Left ventricle myocardium superior (tissue), 1 donor: ENCODE measurements at regions not wholly inside any gene's neighbourhood (a gene's known extent, or its start where the extent isn't known, plus 50 kb on each side); places are given as distances from the start of the nearest gene placed in this dataset.
A peak's percentile ranks its signal among the peaks of the same experiment; 100 is the strongest.
"Not testable (repeated sequence)": the region's sequence is repeated elsewhere in the genome, so short reads cannot be mapped to it uniquely, and the experiment has no call there.

ENCODE experiments used
- ATAC-seq: fragments of 200-7000 bp; cut with Tn5 transposase; one replicate; pipeline ENCODE4 v1.9.1; 2020; ENCODE audit warnings: mild to moderate bottlenecking, moderate library complexity
- DNase-seq: peaks from one replicate; pipeline ENCODE4 v3.0.0-alpha.2; 2020
- intact Hi-C: fragments of 100-400 bp; cut with micrococcal nuclease; formaldehyde crosslinking; loops from one replicate; pipeline ENCODE4 v1.11.0; 2022
- donor health status: DM: no; HTN: yes; CAD: no; lungs with severe emphysema.

- intact Hi-C loops: no loop called here
- ATAC-seq (peak; percentile 54), DNase-seq (peak; percentile 44)
Observed at GRCh38 chr5:68033961-68034571, 181.5 kb upstream of the PIK3R1 start.

- ATAC-seq (no peak), DNase-seq (no peak)
- intact Hi-C loops: no loop called here
Observed at GRCh38 chr5:68033029-68033428, 182.5 kb upstream of the PIK3R1 start.

GRCh38 chr5:68032216-68032762 lies 183.3 kb upstream of the PIK3R1 start:
- no peak for DNase-seq
- peak; percentile 72 for ATAC-seq
- intact Hi-C loops: no loop called here

- intact Hi-C loops: no loop called here
- ATAC-seq (peak; percentile 16), DNase-seq (no peak)
Observed at GRCh38 chr5:68028131-68028727, 187.3 kb upstream of the PIK3R1 start.

GRCh38 chr5:68027519-68027918 lies 188.0 kb upstream of the PIK3R1 start:
- DNase-seq (no peak), ATAC-seq (peak; percentile 72)
- intact Hi-C loops: no loop called here

- ATAC-seq (no peak), DNase-seq (no peak)
- intact Hi-C loops: no loop called here
Observed at GRCh38 chr5:68026092-68026885, 189.3 kb upstream of the PIK3R1 start.

GRCh38 chr5:68024426-68024825 lies 191.1 kb upstream of the PIK3R1 start:
- intact Hi-C loops: no loop called here

GRCh38 chr5:68021916-68022315 lies 193.6 kb upstream of the PIK3R1 start:
- no peak for DNase-seq
- intact Hi-C loops: no loop called here
- ATAC-seq: no peak

More at GRCh38 chr5:68024426-68024825, 191.1 kb upstream of the PIK3R1 start:
- no peak for ATAC-seq
- DNase-seq: no peak

GRCh38 chr5:68021227-68021626 lies 194.3 kb upstream of the PIK3R1 start:
- peak; percentile 48 for ATAC-seq
- intact Hi-C loops: no loop called here
- no peak for DNase-seq

GRCh38 chr5:68020461-68020969 lies 195.0 kb upstream of the PIK3R1 start:
- DNase-seq, ATAC-seq, intact Hi-C loops: not testable (repeated sequence)

GRCh38 chr5:68015381-68016302 lies 199.9 kb upstream of the PIK3R1 start:
- DNase-seq (no peak), ATAC-seq (no peak)
- intact Hi-C loops: no loop called here

GRCh38 chr5:68012831-68013230 lies 202.7 kb upstream of the PIK3R1 start:
- DNase-seq (no peak), ATAC-seq (no peak)
- intact Hi-C loops: no loop called here

- intact Hi-C loops: no loop called here
- DNase-seq (no peak), ATAC-seq (no peak)
Observed at GRCh38 chr5:68012429-68012828, 203.1 kb upstream of the PIK3R1 start.

GRCh38 chr5:68011801-68012200 lies 203.8 kb upstream of the PIK3R1 start:
- intact Hi-C loops: no loop called here
- no peak for DNase-seq
- no peak for ATAC-seq

GRCh38 chr5:68011259-68011760 lies 204.2 kb upstream of the PIK3R1 start:
- intact Hi-C loops: no loop called here
- no peak for DNase-seq
- ATAC-seq: no peak

- DNase-seq (no peak), ATAC-seq (no peak)
- intact Hi-C loops: no loop called here
Observed at GRCh38 chr5:68010740-68011139, 204.8 kb upstream of the PIK3R1 start.

GRCh38 chr5:68007451-68007850 lies 208.1 kb upstream of the PIK3R1 start:
- ATAC-seq: peak; percentile 89
- intact Hi-C loops: no loop called here
- DNase-seq: peak; percentile 63

- ATAC-seq (no peak), DNase-seq (no peak)
- intact Hi-C loops: no loop called here
Observed at GRCh38 chr5:68002836-68003235, 212.7 kb upstream of the PIK3R1 start.

GRCh38 chr5:68000805-68001204 lies 214.8 kb upstream of the PIK3R1 start:
- DNase-seq (no peak), ATAC-seq (no peak)
- intact Hi-C loops: no loop called here
